Naive thymus-derived CD8-positive, alpha-beta T cell (primary cell): ENCODE measurements at regions not wholly inside any gene's neighbourhood (a gene's known extent, or its start where the extent isn't known, plus 50 kb on each side); places are given as distances from the start of the nearest gene placed in this dataset.
A peak's percentile ranks its signal among the peaks of the same experiment; 100 is the strongest.
"Not testable (repeated sequence)": the region's sequence is repeated elsewhere in the genome, so short reads cannot be mapped to it uniquely, and the experiment has no call there.

Experiments used
- ATAC-seq, 2 donors: fragments of 150-1000 bp; cut with Tn5 transposase in 1 of 2; sonication (Bioruptor Pico), chemical (Tn5 transposase) in 1 of 2; 1 replicate in 1 of 2; 2 replicates in 1 of 2; pipeline ENCODE4 v1.10.0; 2021; ENCODE audit warnings: mild to moderate bottlenecking in 2 of 2, moderate library complexity in 2 of 2
- POLR2A ChIA-PET: fragments of 350-600 bp; sonication (Branson Sonifier 250); formaldehyde crosslinking; loops from one replicate; lab custom pipeline; 2021; ENCODE audit warnings: antibody characterized with exemption; lab: Charles Lee
- DNase-seq, 10 donors: peaks; one replicate each; pipeline versions ENCODE4 v3.0.0 to v3.0.0-alpha.2; 2020 to 2022
- H3K27ac Mint-ChIP-seq, 10 donors: one replicate each; pipeline ENCODE4 v1.8.0; 2020 to 2022; ENCODE audit warnings: mild to moderate bottlenecking in 10 of 10, mixed read lengths in 10 of 10, moderate library complexity in 4 of 10, inconsistent platforms in 1 of 10
- H3K27me3 Mint-ChIP-seq, 5 donors: one replicate each; pipeline ENCODE4 v1.8.0; 2021 to 2022; ENCODE audit warnings: mixed read lengths in 5 of 5
- H3K36me3 Mint-ChIP-seq, 3 donors: one replicate each; pipeline ENCODE4 v1.8.0; 2020 to 2022; ENCODE audit warnings: mixed read lengths in 3 of 3, mild to moderate bottlenecking in 2 of 3, inconsistent platforms in 1 of 3
- H3K4me1 Mint-ChIP-seq, 4 donors: one replicate each; pipeline ENCODE4 v1.8.0; 2021 to 2022; ENCODE audit warnings: mixed read lengths in 4 of 4
- H3K4me3 Mint-ChIP-seq, 10 donors: one replicate each; pipeline ENCODE4 v1.8.0; 2020 to 2022; ENCODE audit warnings: mild to moderate bottlenecking in 10 of 10, mixed read lengths in 10 of 10, moderate library complexity in 6 of 10, inconsistent platforms in 1 of 10
- H3K9me3 Mint-ChIP-seq, 9 donors: one replicate each; pipeline ENCODE4 v1.8.0; 2020 to 2022; ENCODE audit warnings: mixed read lengths in 9 of 9, mild to moderate bottlenecking in 3 of 9, inconsistent platforms in 1 of 9, moderate library complexity in 1 of 9

DNA sequence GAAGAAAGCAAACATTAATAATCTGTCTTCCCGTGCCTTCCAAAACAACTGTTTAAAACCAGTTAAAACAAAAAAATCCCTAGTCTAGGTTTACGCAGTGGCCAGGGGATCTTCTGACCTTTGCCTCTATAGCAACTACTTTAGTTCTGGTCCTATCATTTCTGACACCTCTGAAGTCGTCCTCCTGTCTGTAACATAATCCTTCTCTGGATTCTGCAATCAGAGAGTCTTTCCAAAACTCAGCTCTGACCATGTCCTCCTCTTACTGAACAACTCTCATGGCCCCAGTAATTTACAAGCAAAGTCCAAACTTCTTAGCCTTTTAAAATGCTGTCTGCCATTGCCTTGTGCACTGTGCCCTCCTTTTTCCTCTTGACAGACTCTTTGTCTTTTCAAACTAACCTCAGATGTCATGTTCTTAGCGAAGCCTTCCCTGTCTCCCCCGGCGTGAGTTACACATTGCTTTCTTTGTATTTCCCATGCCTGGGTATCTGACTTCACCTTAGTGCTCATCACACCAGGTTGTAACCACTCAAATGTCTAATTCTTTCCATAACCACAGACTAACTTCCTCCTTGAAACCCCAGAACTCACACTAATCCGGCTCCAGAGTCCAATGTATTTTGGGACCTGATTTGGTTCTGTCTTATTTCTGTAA lies 105.2 kb upstream of the BNIP2 start:
- DNase-seq (peak in 1 of 10 donors; percentile 26), ATAC-seq (peak; percentile 34 to 66)
- Mint-ChIP-seq H3K4me1 (peaks cover 34 to 79% (median 66%) of the 10 kb centered on the region in 4 donors), H3K36me3 (no peaks in the 10 kb centered on the region), H3K27me3 (peaks cover 0 to 3% (median 0%) of the 10 kb centered on the region in 5 donors), H3K4me3 (peak overlapping the region; percentile 2 to 80 (median 46)), H3K9me3 (no peaks in the 10 kb centered on the region), H3K27ac (peak overlapping the region; percentile 80 to 97 (median 90))
- POLR2A ChIA-PET = interaction anchor here (1.0 kb wide), 1 partner anchor 36 kb away, joined by 5 read pairs; no protein-coding TSS in a partner anchor

DNA sequence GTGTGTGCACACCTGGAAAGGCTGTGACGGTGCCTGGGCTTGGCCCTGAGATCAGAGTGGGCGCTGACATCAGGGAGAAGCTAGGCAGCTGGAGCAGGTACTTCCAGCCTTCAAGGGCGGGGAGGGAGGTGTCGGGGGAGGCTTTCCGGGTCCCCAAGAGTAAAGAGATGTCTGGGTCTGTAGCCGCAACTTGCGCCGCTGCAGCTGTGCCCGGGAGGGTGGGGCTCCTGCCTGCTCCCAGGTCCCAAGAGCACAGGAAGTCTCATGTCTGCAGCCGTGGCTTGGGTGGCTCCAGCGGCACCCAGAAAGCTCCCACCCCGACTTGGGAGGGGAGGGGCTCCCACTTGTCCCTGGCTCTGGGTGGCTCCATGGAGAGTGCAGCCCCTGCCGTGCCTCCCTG lies 103.2 kb upstream of the BNIP2 start:
- H3K4me1 Mint-ChIP-seq = peaks cover 26 to 69% (median 57%) of the 10 kb centered on the region in 4 donors
- ATAC-seq = peak; percentile 75 to 79
- DNase-seq = peak in 8 of 10 donors; percentile 21 to 70 (median 44)
- no peaks in the 10 kb centered on the region for H3K9me3 Mint-ChIP-seq
- H3K4me3 Mint-ChIP-seq = peak overlapping the region; percentile 67 to 93 (median 82)
- peak overlapping the region; percentile 86 to 98 (median 94) for H3K27ac Mint-ChIP-seq
- POLR2A ChIA-PET = interaction anchor here (1.2 to 3.0 kb wide), 3 partner anchors 11 to 40 kb away, joined by 4 to 39 read pairs (median 4); no protein-coding TSS in a partner anchor
- no peaks in the 10 kb centered on the region for H3K36me3 Mint-ChIP-seq
- peaks cover 0 to 3% (median 0%) of the 10 kb centered on the region in 5 donors for H3K27me3 Mint-ChIP-seq

DNA sequence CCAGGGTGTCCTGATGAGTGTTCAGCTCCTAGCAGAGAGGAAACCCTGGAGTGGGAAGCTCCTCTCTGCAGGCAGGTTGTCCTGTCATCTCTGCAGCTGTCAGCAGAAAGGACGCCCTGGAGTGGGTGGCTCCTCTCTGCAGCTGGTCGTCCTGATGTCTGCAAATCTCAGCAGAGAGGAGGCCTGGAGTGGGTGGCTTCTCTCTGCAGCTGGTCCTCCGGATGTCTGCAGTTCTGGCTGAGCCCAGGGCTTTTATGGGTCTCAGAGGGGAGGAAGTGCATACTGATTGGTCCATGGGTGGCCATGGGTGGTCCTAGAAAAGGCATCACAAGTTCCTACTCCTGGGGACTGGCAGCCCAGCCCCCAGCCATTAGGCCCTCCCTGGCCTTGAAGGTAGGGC lies 102.6 kb upstream of the BNIP2 start:
- Mint-ChIP-seq H3K9me3 (no peaks in the 10 kb centered on the region), H3K36me3 (no peaks in the 10 kb centered on the region), H3K27ac (peak overlapping the region in 9 of 10 donors; percentile 38 to 98 (median 94)), H3K4me3 (peak overlapping the region in 5 of 10 donors; percentile 73 to 93 (median 81)), H3K27me3 (peaks cover 0 to 3% (median 0%) of the 10 kb centered on the region in 5 donors), H3K4me1 (peaks cover 26 to 65% (median 55%) of the 10 kb centered on the region in 4 donors)
- POLR2A ChIA-PET = interaction anchor here (1.2 to 3.0 kb wide), 3 partner anchors 11 to 40 kb away, joined by 4 to 39 read pairs (median 4); no protein-coding TSS in a partner anchor
- ATAC-seq (peak; percentile 33 to 46), DNase-seq (peak in 5 of 10 donors; percentile 8 to 63 (median 28))

DNA sequence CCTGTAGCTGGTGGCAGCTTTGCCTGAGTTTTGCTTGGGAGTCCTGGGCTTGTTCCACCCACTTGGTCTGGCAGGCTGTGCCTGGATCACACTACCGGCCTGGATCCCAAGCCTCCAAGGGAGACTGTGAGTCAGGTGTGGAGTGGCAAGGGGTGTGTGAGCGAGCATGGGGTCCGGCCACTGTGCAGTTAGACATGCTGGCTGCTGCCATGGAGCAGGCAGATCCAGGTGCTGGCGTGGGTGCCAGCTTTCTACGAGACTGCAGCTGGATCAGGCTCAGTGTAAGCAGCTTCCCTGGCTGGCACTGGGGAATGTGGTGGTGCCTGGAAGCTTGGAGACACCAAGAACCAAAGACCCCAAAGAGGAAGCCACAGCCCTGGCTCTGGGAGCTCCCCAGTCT lies 102.0 kb upstream of the BNIP2 start:
- DNase-seq = no peak
- Mint-ChIP-seq H3K27me3 (peaks cover 0 to 2% (median 0%) of the 10 kb centered on the region in 5 donors), H3K4me3 (peak overlapping the region in 6 of 10 donors; percentile 31 to 58 (median 44)), H3K36me3 (no peaks in the 10 kb centered on the region), H3K4me1 (peaks cover 24 to 63% (median 54%) of the 10 kb centered on the region in 4 donors), H3K9me3 (peaks cover 0 to under 1% (median 0%) of the 10 kb centered on the region in 9 donors), H3K27ac (peak overlapping the region in 9 of 10 donors; percentile 29 to 89 (median 78))
- ATAC-seq = no peak
- POLR2A ChIA-PET = interaction anchor here (1.4 to 3.0 kb wide), 2 partner anchors 12 to 21 kb away, joined by 4 to 39 read pairs; no protein-coding TSS in a partner anchor

DNA sequence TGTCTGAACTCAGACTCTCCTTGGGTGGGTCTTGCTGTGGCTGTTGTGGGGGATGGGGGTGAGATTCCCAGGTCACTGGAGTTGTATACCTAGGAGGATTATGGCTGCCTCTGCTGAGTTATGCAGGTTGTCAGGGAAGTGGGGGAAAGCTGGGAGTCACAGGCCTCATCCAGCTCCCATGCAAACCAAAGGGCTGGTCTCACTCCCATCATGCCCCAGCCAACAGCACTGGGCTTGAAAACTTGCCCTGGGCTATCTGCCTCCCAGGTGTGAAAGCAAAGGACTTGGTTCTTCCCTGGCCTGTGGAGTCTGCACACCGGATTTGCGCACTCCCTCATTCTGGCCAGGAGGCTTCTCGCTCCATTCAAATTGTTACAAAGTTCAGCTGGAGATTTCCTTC lies 97.3 kb upstream of the BNIP2 start:
- not testable (repeated sequence) for DNase-seq, ATAC-seq, H3K4me3 Mint-ChIP-seq, H3K36me3 Mint-ChIP-seq, H3K27me3 Mint-ChIP-seq
- H3K4me1 Mint-ChIP-seq = peaks cover 18 to 55% (median 41%) of the 10 kb centered on the region in 4 donors
- POLR2A ChIA-PET = interaction anchor here (1.7 kb wide), 1 partner anchor 17 kb away, joined by 7 read pairs; no protein-coding TSS in a partner anchor
- peak overlapping the region in 4 of 10 donors; percentile 4 to 78 (median 42) for H3K27ac Mint-ChIP-seq
- H3K9me3 Mint-ChIP-seq = peaks cover 0 to 22% (median 4%) of the 10 kb centered on the region in 9 donors

DNA sequence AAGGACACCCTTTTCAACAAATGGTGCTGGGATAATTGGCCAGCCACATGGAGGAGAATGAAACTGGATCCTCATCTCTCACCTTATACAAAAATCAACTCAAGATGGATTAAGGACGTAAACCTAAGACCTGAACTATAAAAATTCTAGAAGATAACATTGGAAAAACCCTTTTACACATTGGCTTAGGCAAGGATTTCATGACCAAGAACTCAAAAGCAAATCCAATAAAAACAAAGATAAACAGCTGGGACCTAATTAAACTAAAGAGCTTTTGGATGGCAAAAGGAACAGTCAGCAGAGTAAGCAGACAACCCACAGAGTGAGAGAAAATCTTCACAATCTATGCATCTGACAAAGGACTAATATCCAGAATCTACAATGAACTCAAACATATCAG lies 96.9 kb upstream of the BNIP2 start:
- POLR2A ChIA-PET = interaction anchor here (1.7 kb wide), 1 partner anchor 17 kb away, joined by 7 read pairs; no protein-coding TSS in a partner anchor
- Mint-ChIP-seq H3K27ac (peak overlapping the region in 2 of 10 donors; percentile 57 to 78), H3K9me3 (peaks cover 0 to 27% (median 4%) of the 10 kb centered on the region in 9 donors), H3K4me1 (peaks cover 17 to 53% (median 38%) of the 10 kb centered on the region in 4 donors)
- H3K4me3 Mint-ChIP-seq, DNase-seq, H3K36me3 Mint-ChIP-seq, H3K27me3 Mint-ChIP-seq, ATAC-seq: not testable (repeated sequence)

DNA sequence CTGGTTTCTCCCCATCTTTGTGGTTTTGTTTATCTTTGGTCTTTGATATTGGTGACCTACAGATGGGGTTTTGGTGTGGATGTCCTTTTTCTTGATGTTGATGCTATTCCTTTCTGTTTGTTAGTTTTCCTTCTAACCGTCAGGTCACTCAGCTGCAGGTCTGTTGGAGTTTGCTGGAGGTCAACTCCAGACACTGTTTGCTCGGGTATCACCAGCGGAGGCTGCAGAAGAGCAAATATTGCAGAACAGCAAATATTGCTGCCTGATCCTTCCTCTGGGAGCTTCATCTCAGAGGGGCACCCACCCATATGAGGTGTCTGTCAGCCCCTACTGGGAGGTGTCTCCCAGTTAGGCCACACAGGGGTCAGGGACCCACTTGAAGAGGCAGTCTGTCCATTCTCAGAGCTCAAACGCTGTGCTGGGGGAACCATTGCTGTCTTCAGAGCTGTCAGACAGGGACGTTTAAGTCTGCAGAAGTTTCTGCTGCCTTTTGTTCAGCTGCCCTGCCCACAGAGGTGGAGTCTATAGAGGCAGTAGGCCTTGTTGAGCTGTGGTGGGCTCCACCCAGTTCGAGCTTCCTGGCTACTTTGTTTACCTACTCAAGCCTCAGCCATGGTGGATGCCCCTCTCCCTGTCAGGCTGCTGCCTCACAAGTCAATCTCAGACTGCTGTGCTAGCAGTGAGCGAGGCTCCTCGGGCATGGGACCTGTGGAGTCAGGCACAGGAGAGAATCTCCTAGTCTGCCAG lies 94.8 kb upstream of the BNIP2 start:
- not testable (repeated sequence) for ATAC-seq, H3K27me3 Mint-ChIP-seq
- H3K27ac Mint-ChIP-seq = peak overlapping the region in 9 of 10 donors; percentile 14 to 76 (median 40)
- peaks cover 14 to 45% (median 31%) of the 10 kb centered on the region in 4 donors for H3K4me1 Mint-ChIP-seq
- peak in 4 of 10 donors; percentile 6 to 20 (median 16) for DNase-seq
- peaks cover 0 to 34% (median 10%) of the 10 kb centered on the region in 9 donors for H3K9me3 Mint-ChIP-seq
- peaks cover 0 to 12% (median 9%) of the 10 kb centered on the region in 3 donors for H3K36me3 Mint-ChIP-seq
- peak overlapping the region in 8 of 10 donors; percentile 9 to 73 (median 34) for H3K4me3 Mint-ChIP-seq
- POLR2A ChIA-PET = interaction anchor here (1.0 to 1.1 kb wide), 2 partner anchors 11 to 19 kb away, joined by 3 to 5 read pairs; no protein-coding TSS in a partner anchor

DNA sequence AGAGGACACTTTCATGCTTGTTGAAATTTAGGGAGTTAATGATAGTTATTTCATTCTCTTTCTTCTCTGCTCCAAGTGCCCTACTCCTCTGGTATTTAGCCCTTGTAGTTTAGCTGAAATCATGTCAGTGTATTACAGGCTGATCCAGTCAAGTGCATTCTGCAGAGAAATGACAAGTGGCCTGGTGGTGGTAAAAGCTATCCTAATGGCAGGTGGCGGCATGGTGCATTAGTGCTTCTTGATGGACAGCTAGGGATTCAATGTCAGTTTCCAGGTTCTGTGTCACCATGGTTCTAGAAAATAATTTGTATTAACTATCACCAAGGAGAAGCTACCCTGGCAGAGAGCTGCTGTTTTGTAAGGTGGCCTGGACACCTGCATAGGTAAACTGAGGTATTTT lies 90.0 kb upstream of the BNIP2 start:
- peaks cover 0 to 34% (median 8%) of the 10 kb centered on the region in 9 donors for H3K9me3 Mint-ChIP-seq
- peaks cover 6 to 13% (median 12%) of the 10 kb centered on the region in 4 donors for H3K4me1 Mint-ChIP-seq
- no peak for DNase-seq
- H3K27ac Mint-ChIP-seq = no peak overlapping the region
- H3K4me3 Mint-ChIP-seq = no peak overlapping the region
- POLR2A ChIA-PET = no interaction called here
- peaks cover 0 to 12% (median 9%) of the 10 kb centered on the region in 3 donors for H3K36me3 Mint-ChIP-seq
- no peak for ATAC-seq
- peaks cover 0 to 2% (median 0%) of the 10 kb centered on the region in 5 donors for H3K27me3 Mint-ChIP-seq

DNA sequence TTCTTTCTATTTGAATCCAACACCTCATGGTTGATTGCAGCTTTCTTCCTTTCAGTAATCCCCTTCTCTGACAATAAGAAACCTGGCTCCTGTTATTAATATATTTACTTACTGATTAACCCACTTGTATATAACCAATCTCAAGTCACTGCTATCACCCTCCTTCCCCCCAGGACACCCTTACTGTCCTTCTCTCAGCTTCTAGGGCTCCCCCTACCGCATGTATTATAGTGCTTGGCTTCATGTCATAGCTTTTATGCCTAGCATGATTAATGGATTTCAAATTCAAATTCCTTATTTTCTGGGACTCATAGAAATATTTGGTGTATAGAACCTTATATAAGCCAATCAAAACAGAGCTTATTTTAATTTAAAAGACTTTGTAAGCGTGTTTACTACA lies 75.7 kb upstream of the BNIP2 start:
- H3K4me1 Mint-ChIP-seq = peaks cover 0 to 7% (median 2%) of the 10 kb centered on the region in 4 donors
- ATAC-seq (no peak), DNase-seq (no peak)
- peak overlapping the region in 3 of 10 donors; percentile 7 to 88 (median 8) for H3K27ac Mint-ChIP-seq
- no peaks in the 10 kb centered on the region for H3K9me3 Mint-ChIP-seq
- peaks cover 0 to 2% (median 0%) of the 10 kb centered on the region in 5 donors for H3K27me3 Mint-ChIP-seq
- POLR2A ChIA-PET = interaction anchor here (0.8 to 1.5 kb wide), 2 partner anchors 35 to 356 kb away, joined by 3 to 6 read pairs; no protein-coding TSS in a partner anchor
- no peaks in the 10 kb centered on the region for H3K36me3 Mint-ChIP-seq
- H3K4me3 Mint-ChIP-seq = no peak overlapping the region

DNA sequence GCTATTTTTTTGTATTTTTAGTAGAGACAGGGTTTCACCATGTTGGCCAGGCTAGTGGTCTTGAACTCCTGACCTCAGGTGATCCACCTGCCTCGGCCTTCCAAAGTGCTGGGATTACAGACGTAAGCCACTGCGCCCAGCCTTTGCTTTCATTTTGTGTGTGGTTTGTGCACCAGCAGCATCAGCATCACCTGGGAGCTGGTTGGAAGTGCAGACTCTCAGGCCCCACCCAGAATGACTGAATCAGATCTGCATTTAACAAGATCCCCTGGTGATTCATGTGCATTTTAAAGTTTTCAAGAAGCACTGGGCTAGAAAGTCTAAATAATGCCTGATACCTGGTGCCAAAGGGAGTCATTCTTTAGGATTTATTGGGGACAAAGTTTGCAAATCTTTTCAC lies 73.4 kb upstream of the BNIP2 start:
- Mint-ChIP-seq H3K9me3 (no peaks in the 10 kb centered on the region), H3K4me3 (no peak overlapping the region), H3K4me1 (peaks cover 0 to 7% (median 2%) of the 10 kb centered on the region in 4 donors), H3K27ac (no peak overlapping the region), H3K36me3 (no peaks in the 10 kb centered on the region), H3K27me3 (peaks cover 0 to 5% (median 0%) of the 10 kb centered on the region in 5 donors)
- DNase-seq = no peak
- POLR2A ChIA-PET = no interaction called here
- no peak for ATAC-seq

DNA sequence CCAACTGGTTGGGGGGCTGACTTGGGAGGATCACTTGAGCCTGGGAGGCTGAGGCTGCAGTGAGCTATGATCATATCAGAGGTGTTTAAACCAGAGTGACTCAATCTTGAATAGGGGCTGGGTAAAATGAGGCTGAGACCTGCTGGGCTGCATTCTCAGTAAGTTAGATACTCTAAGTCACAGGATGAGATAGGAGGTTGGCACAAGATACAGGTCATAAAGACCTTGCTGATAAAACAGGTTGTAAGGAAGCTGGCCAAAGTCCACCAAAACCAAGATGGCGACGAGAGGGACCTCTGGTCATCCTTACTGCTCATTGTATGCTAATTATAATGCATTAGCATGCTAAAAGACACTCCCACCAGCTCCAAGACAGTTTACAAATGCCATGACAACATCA lies 71.1 kb upstream of the BNIP2 start:
- POLR2A ChIA-PET = interaction anchor here (1.0 kb wide), 1 partner anchor 42 kb away, joined by 3 read pairs; no protein-coding TSS in a partner anchor
- peak overlapping the region in 3 of 10 donors; percentile 48 to 57 (median 52) for H3K27ac Mint-ChIP-seq
- not testable (repeated sequence) for H3K9me3 Mint-ChIP-seq, DNase-seq, H3K4me3 Mint-ChIP-seq, ATAC-seq, H3K36me3 Mint-ChIP-seq, H3K4me1 Mint-ChIP-seq, H3K27me3 Mint-ChIP-seq
